Testis (tissue), 2 donors: ENCODE measurements at regions not wholly inside any gene's neighbourhood (a gene's known extent, or its start where the extent isn't known, plus 50 kb on each side); places are given as distances from the start of the nearest gene placed in this dataset.

Experiments used
- POLR2A ChIP-seq: fragments of 450-650 bp; IDR thresholded peaks from one replicate; pipeline ENCODE4 v1.6.1; 2017; ENCODE audit warnings: antibody characterized with exemption, mild to moderate bottlenecking, moderate library complexity
- TF ChIP-seq, protein P1 (sequence below), 3 experiments: fragments of 450-650 bp in 2 of 3; fragments of 200-600 bp in 1 of 3; sonication (generic) in 1 of 3; IDR thresholded peaks; one replicate each; pipeline ENCODE4 v1.5.1; 2016 to 2019; ENCODE audit warnings: antibody characterized with exemption in 3 of 3, mild to moderate bottlenecking in 2 of 3, moderate library complexity in 1 of 3

DNA sequence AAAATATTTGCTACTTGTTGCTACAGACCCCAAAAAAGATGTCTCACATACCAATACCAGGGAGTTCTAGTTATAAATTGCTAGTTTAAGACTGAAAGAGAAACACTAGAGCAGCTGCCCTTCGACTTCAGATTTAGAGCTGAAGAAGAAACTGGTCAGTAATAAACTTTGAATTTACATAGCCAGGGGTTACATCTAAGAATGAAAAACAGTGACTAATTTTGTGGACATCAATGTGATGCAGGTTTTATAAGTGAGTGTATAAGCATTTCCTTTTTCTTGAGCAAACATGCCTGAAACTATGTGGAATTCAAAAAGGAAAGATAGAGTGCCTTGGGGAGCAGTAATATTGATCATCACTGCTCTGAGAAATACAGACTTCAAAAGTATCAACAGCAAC lies 724.9 kb upstream of the MIR17HG start:
- TF ChIP-seq, protein P1, sequence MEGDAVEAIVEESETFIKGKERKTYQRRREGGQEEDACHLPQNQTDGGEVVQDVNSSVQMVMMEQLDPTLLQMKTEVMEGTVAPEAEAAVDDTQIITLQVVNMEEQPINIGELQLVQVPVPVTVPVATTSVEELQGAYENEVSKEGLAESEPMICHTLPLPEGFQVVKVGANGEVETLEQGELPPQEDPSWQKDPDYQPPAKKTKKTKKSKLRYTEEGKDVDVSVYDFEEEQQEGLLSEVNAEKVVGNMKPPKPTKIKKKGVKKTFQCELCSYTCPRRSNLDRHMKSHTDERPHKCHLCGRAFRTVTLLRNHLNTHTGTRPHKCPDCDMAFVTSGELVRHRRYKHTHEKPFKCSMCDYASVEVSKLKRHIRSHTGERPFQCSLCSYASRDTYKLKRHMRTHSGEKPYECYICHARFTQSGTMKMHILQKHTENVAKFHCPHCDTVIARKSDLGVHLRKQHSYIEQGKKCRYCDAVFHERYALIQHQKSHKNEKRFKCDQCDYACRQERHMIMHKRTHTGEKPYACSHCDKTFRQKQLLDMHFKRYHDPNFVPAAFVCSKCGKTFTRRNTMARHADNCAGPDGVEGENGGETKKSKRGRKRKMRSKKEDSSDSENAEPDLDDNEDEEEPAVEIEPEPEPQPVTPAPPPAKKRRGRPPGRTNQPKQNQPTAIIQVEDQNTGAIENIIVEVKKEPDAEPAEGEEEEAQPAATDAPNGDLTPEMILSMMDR (IDR thresholded peaks at IDR 0.05): no peak
- TF ChIP-seq POLR2A: no peak
